Ureter (tissue), 1 donor: ENCODE measurements at regions not wholly inside any gene's neighbourhood (a gene's known extent, or its start where the extent isn't known, plus 50 kb on each side); places are given as distances from the start of the nearest gene placed in this dataset.

Experiments used
- DNase-seq: peaks from one replicate; pipeline ENCODE4 v3.0.0-alpha.2; 2020; ENCODE audit warnings: low spot score
- donor health status: DM: yes; HTN: yes; CAD: no.

DNA sequence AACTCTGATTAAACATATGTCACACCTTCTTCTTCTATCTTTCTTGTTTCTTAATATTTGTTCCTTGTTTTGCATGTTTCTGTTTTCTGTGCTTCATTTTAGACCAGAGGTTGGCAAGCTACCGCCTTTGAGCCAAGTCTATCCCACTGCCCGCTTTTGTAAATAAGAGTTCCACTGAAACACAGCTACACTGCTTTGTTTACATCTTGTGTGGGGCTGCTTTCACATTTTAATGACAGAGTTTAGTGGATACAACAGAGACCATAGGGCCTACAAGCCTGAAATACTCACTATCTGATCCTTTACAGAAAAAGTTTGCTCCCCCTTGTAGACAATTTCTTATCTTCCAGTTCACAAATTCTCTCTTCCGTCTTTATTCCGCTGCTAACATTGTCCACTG is 109.4 kb upstream of the SPACA1 start:
- no peak for DNase-seq

- no peak for DNase-seq
These were observed 111.6 kb upstream of the SPACA1 start for GRCh38 chr6:87936065-87936464.

- DNase-seq, result no peak
These were observed 112.4 kb upstream of the SPACA1 start for GRCh38 chr6:87935196-87935595.

GRCh38 chr6:87932361-87932760 is 115.3 kb upstream of the SPACA1 start:
- no peak for DNase-seq

GRCh38 chr6:87929843-87930288 is 117.8 kb upstream of the SPACA1 start:
- DNase-seq, result peak; percentile 88

- no peak for DNase-seq
These were observed 121.0 kb upstream of the SPACA1 start for GRCh38 chr6:87926687-87927086.

- no peak for DNase-seq
These were observed 121.6 kb upstream of the SPACA1 start for GRCh38 chr6:87926072-87926471.

DNA sequence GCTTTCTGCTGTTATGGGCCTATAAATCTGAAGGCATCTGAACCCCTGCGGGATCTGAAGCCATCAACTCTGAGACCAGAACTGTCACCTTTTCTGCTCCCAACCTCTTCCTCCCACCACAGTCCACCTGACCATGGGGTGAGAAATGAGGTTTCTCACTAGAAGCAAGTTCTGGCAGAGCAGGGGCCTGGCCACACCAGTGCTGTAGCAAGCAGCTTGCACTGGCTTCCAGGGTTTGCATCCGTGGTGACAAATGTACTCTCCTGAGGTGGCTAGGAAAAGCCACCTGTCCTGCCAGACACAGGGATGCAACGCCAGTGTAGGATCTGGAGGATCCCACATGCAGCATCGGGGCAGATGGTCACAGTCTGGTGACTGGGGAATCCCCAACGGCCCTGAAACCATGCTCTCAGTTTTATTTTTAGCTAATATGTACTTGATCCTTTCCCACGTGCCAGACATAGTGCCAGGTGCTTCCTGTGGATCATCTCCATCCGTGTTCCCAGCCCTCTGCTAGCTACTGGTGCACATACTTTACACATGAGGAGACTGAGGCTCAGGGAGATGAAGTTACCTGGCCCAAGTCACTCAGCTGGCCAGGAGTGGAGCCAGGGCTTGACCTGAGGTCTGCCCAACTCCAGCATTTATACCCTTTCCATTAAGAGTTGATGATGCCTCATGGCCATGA is 122.1 kb upstream of the SPACA1 start:
- no peak for DNase-seq

DNA sequence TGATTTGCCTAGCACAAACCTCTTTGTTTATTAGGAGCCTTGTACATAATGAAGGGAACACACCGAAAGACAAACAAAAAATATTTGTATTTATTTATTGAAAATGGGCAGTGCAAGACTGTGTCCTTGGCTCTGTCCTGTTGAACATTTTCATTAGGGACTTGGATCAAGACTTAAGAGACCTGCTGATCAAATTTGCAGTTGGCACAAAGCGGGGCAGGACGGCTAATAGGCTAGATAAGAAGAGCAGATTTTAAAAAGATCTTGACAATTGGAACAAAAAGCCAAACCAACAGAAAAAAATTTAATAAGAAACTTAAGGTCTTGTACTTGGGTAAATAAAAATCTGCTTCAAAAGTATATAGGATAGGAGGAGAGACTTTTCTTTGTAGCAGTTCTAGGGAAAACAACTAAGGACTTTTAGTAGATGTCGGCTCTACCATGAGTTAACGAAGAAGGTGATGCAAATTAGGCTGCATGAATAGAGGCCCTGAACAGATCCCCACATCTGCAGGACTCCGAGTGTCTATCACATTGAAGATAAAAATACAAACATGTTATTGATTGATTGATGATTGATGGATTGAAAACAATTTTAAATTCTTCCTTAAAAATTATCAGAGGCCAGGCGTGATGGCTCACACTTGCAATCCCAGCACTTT is 124.1 kb upstream of the SPACA1 start:
- no peak for DNase-seq

- no peak for DNase-seq
These were observed 124.7 kb upstream of the SPACA1 start for GRCh38 chr6:87922947-87923330.

DNA sequence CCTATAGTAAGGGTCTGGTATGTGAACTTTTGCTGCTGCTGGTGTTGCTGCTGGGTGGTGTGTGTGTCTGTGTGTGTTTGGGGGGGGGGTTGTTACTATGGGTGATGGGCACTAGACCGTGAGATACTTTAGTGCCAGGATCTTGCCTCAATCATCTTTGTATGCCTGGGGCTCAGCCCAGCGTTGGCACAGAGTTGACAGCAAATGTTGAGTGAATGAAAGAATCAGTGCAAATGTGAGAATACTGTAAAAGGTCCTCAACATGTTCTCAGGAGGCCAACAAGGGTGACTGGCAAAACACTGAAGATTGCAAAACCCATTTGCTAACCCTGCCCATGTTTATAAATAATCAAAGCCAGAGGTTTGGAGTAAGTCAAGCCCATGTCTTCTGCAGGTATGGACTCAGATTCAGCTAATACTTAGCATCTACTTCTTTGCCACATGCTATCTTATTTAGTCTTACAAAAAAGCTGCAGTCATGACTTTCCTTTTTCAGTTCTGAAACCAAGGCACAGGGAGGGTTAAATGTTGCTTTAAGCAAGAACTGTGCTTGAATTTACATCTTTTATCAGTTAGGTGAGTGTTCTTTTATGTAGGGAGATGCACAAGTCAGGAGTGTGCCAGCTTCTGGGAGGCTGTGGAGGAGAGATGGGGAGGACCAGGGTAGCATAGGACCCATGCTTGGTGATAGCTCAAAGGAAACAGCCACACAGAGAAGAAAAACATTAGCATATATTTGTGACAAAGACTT is 125.3 kb upstream of the SPACA1 start:
- no peak for DNase-seq

GRCh38 chr6:87921034-87921433 is 126.6 kb upstream of the SPACA1 start:
- no peak for DNase-seq

DNA sequence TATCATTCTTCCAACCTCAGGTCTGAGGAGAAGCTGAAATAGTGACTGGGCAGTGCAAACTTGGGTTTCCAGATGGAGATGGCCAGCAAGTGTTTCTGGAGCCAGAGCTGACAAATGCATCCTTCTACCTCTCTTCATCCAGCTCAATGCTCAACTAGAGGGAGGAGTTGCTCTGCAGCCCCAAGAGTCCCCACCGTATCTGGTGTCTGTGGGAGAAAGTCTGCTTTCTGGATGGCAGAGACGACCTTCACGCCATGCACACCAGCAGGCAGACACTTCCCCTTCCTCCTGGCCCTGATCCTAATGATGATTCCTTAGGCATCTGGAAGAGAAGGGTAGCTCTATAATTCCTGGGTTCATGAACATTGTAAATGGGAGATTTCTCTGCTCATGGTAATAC is 127.4 kb upstream of the SPACA1 start:
- DNase-seq, result no peak

DNA sequence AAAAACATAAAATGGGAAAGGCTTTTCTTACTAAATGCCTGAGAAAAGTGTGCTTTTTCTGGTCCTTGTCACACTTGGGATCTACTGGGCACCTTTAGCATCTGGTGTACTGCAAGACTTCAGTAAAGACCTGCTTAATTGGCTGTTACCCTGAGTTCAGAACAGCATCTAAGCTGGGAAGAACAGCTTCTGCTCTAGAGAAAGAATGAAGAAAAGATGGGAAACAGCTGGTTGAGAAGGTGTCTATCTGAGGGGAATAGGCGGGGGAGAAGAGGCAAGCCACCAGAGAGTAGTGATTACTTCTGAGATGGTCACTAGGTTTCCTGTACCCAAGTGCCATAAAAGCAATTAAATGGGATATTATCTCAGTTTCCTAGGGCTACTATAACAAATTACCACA is 128.2 kb upstream of the SPACA1 start:
- no peak for DNase-seq

DNA sequence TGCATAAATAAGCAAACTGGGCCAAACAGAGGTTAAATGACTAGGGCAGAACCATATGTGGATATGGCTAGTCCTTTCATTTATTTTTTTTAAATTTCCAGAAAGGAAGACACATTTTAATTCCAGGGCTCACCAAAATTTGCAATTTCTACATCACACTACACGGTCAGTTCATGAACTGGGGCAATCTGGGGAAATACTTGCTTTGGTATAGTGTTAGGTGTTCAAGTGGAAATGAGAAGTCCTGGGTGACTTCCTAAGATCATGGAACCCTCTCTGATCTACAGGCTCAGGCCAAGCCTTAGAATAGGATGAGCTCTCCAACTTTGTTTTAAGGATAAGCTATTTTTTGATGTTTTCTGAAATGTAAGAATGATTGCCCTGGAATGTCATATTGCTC is 128.6 kb upstream of the SPACA1 start:
- no peak for DNase-seq

GRCh38 chr6:87918461-87918941 is 129.1 kb upstream of the SPACA1 start:
- no peak for DNase-seq

- no peak for DNase-seq
These were observed 129.8 kb upstream of the SPACA1 start for GRCh38 chr6:87917886-87918285.

DNA sequence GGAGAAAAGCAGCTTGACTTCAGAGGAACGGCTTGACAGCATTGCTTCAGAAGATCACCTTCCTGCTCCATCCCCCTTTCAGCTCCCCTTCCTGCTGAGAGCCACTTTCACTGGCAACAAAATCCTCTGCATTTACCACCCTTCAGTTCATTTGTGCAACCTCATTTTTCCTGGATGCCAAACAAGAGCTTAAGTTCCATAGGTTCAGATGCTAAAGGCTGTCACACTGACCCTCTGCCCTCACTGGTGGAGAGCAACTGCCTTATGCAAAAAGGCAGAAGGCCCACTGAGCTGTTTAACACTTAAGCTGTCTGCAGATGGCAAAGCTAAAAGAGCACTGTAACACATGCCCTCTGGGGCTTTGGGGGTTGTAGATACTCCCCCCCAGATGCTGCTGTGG is 131.2 kb upstream of the SPACA1 start:
- DNase-seq, result no peak

DNA sequence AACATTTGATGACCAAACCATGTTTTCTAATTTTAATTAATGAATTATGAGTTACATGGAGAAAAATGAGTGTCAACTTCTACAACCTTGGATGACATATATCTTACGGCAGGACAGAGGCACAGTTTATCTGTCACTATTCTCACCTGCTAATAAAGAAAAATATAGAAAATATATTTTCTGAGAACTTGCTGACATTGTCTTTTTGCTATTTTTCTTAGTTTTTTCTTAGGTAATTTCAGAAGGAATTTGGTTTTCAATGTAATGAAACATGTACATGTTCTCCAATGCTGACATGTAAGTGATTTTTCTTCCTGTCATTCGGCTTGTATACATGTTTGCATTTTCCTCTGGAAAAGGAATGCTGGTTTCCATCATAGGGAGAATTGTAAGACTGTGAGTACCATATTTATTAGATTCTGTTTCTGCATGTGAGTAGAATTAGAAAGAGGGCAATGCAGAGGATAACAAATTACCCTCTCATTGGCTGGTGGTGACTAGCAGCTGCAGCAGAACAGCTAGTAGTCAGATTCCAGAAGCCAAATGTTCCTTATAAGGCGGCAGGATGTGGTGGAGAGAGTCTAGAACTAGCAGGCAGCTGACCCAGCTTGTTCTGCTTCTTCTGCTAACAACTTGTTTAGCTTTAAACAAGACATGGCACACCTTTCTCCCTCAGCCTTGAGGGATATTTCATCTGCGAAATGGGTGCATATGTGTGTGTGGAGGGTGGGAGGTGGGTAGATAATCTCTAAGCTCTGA is 132.8 kb upstream of the SPACA1 start:
- no peak for DNase-seq

GRCh38 chr6:87913974-87914373 is 133.7 kb upstream of the SPACA1 start:
- no peak for DNase-seq

DNA sequence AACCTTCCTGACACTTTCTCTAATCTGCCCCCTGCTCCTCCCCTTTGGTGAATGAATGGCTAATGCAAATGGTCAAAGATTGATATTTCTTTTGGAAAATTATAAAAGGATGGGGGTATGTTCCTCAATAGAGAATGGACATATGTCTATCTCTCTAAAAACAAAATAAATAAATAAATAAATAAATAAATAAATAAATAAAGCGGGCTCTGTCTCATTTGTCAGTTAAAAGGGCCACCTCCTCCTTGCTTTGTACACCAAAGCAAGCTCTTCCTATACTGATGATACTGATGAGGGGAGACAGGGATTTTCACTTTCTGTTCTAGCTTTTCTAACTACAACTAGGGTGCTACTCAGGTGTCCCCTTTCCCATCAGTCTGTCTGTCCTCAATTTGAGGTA is 135.5 kb upstream of the SPACA1 start:
- no peak for DNase-seq

- no peak for DNase-seq
These were observed 137.8 kb upstream of the SPACA1 start for GRCh38 chr6:87909849-87910248.
